Stimulated activated CD4-positive, alpha-beta T cell treated with anti-CD3 and anti-CD28 coated beads, Interleukin-4, amount 100 ng/mL, for 48 hours (primary cell): ENCODE measurements at regions not wholly inside any gene's neighbourhood (a gene's known extent, or its start where the extent isn't known, plus 50 kb on each side); places are given as distances from the start of the nearest gene placed in this dataset.

Source experiments
- DNase-seq, 2 donors: peaks; one replicate each; pipeline ENCODE4 v3.0.0-alpha.2; 2020; ENCODE audit warnings: low read depth in 2 of 2

DNA sequence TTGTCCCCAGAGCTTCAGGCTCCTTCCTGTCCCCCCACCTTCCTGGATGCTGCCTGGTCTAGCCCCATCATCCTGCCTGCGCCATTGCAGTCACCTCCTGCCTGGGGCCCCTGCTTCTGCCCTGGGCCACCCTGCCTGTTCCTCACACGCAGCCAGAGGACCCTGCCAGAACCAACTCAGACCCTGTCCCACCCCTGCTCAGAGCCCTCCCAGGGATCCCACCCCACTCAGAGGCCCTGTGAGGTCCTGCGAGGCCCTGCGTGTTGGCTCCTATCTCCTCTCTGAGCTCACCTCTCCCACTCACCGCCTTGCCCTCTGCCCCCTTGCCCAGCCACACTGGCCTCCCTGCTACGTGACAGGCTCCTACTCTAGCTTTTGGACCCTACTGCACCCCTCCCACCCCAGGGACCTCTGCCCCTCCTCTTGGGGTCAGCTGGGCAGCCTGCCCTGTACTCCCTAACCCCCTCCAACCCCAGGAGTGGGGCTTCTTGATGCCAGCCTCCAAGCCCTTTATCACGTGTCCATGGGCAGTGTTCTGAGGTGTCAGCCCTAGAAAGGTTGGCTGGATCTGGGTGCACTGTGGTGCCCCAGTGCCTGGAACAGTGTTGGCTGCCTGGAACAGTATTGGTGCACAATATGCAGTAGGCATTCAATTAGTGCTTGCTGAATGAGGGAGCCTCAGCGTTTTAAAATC is 68.3 kb downstream of the CEBPB start:
- no peak for DNase-seq

DNA sequence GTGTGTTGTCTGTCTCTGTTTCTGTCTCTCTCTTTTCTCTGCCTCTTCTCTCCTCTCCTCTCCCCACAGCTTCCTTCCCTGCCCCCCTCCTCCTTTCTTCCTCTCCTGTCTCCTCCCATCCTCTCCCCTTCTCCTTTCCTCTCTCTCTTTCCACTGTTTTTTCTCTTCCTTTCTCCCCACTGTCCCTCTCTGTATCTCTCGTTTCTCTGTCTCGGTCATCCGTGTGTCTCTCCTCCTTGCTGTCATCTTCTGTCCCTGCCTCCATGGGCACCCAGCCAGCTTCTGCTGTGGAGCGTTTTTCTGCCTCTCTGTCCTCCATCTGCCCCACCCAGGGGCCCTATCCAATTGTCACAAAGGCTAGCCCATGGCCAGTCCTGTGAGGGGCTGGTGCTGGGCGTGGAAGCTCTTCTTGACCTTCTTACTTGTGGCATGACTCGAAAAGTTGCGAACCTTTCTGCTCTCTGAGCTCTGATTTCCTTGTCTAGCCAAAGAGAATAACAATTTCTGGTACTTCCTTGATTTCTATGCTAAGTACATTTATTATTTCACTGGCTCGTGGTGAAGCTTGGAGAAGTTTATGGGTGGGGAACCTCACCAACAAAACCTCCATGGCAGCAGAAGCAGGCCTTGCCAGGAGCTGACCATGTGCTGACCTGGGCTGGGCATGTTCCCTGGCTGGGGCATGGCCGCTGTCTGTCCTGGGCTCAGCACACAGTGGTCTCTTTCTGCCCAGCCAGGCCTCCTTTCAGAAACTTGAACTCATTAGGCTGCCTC is 69.3 kb downstream of the CEBPB start:
- DNase-seq = no peak

DNA sequence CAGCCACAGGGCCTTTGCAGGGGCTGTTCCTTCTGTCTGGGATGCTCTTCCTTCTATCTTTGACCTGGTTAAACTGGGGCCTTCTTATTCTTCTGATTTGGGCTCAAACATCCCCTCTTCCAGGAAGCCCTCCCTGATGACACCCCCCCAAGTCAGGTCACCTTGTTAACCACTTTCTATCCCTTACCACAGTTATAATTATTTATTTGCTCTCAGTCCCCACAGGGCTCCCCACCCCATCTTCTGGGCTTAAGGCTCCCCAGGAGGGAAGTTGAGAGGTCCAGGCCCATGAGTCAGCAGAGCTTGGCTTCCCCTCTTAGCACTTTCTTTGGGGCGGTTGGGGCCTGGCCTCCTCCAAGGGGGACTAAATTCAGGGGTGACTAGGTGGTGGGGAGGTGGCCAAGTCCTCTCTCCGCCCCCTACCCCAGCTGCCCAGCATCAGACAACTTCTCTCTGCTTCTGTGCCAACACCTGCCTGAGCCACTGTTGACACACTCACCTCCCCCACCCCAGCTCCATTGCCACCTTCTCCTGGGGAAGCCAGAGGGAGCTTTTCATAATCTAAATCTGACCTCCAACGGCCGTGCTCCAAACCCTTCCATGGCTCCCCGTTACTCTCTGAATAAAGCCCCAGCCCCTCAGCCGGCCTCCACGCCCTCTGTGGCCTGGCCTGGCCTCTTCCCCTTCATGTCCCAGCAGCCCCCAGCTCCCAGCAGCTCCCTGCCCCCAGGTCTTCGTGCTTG is 70.0 kb downstream of the CEBPB start:
- no peak for DNase-seq

DNA sequence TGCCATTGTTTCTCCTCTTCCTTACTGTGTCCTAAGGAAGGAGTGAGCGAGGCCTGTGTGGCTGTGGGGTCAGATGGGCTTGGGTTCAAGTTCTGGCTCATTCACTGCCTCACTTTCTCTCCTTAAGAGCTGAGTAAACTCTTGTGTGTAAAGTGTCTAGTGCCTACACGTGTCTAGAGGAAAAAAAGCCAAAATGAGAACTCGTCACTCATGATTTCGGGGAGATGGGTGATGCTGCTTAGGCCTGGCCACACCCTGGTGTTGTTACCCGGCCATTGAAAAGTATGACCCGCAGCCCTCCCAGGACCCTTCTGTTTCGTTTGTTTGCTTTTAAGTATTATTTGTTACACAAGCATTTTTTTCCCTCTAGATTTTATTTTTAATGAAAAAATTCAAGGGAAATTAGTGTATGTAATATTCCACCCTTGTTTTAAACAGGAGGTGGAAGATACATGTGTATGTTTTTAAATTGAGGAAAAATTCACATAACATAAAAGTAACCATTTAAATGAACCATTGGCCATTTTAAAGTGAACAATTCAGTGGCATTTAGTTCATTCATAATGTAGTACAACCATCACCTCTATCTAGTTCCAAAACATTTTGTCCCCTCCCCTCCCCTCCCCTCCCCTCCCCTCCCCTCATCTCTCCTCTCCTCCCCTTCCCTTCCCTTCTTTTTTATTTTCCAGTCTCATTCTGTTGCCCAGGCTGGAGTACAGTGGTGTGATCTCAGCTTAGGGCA is 71.0 kb downstream of the CEBPB start:
- no peak for DNase-seq

DNA sequence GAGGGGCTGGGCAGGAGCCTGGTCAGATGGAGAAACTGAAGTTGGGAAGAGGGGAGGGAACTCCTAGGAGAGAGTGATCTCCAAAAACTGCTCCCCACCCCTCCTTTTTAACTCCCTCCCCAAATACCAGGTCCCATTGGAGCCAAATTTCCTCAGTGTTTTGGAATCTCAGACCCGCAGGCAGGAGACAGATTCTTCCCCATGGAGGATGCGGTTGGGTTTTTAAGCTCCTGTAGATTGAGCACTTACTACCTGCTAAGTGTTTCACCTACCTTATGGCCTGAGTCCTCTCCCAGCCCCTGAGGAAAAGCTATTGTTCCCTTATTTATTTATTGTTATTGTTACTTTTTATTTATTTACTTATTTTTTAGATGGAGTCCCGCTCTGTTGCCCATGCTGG is 73.2 kb downstream of the CEBPB start:
- no peak for DNase-seq

DNA sequence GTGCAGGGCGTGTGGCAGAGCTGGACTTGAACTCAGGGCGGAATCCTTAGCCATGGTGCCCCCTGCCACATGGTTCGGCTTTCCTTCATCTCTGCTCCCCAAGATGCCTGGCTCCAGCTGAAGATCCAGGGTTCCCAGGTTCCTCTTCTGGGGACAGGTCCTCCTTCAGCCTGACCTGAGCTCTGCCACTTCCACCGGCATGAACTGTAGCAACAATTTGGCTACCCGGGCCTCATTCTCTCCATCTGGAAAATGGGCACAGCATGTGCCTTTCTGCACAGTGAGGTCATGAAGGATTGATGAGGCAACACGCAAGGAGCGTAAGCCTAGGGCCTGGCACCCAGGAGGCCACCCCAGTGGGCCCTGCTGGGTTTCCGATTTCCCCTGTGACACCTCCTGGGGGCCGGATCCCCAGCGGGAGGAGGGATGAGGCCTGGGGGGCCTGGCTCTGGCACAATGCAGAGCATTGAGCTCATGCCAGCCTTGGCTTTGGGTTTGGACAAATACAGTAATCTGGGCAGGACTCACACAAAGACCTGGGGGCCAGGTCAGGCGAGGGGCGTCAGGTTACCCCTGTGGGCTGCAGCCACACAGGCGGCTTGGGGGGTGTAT is 74.0 kb downstream of the CEBPB start:
- no peak for DNase-seq

DNA sequence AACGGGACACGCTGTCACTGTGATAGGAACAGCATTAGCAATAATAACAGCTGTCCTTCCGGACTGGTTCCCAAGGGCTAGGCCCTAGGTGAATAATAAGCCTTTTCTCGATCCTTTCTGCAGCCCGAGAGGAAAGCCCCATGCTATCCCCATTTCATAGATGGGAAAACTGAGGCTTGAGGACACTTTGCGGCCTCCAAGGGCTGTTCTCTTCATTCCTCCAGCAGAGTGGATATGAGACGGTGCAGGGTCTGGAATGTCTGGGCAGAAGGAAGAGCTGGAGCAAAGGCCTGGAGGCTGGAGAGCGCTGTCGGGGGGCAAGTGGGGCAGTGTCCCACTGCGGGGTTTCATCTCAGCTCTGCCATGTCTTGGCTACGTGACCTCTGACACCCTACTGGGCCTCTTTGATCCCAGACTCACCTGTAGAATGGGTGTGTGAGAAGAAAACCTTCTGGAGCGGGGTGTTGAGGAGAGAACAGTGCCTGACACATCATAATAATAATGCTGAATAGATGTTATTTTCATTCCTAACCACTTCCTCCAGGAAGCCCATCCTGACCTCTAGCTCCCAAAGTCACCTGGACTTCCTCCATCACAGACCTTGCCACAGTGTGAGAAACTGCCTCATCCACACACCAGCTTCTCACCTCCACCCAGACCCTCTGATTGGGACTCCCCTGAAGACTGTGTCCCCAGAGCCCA is 74.8 kb downstream of the CEBPB start:
- no peak for DNase-seq

DNA sequence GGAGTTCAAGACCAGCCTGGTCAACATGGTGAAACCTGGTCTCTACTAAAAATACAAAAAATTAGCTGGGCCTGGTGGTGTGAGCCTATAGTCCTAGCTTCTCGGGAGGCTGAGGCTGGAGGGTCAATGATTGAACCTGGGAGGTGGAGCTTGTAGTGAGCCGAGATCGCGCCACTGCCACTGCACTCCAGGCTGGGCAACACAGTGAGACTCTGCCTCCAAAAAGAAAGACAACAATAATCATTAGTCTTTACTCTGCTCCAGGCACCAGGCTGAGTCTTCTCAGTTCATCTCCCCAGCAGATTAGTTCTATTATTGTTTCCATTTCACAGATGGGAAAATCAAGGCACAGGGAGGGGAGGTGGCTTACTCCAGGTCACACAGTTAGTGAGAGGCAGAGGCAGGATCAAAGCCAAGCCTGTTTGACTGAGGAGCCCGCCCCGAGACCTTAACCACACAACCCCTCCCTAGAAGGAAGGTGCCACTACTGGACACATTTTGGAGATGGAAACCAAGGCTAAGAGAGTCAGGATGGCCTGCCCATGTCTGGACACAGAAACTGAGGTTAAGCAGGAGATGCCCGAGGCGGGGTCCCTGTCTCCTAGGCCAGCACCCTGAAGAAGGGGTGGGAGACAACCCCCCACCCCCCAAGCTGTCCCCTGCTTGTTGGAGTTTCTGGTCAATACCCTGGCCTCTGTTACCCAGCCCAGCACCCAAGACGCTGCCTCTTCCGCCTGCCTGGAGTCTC is 75.8 kb downstream of the CEBPB start:
- no peak for DNase-seq

DNA sequence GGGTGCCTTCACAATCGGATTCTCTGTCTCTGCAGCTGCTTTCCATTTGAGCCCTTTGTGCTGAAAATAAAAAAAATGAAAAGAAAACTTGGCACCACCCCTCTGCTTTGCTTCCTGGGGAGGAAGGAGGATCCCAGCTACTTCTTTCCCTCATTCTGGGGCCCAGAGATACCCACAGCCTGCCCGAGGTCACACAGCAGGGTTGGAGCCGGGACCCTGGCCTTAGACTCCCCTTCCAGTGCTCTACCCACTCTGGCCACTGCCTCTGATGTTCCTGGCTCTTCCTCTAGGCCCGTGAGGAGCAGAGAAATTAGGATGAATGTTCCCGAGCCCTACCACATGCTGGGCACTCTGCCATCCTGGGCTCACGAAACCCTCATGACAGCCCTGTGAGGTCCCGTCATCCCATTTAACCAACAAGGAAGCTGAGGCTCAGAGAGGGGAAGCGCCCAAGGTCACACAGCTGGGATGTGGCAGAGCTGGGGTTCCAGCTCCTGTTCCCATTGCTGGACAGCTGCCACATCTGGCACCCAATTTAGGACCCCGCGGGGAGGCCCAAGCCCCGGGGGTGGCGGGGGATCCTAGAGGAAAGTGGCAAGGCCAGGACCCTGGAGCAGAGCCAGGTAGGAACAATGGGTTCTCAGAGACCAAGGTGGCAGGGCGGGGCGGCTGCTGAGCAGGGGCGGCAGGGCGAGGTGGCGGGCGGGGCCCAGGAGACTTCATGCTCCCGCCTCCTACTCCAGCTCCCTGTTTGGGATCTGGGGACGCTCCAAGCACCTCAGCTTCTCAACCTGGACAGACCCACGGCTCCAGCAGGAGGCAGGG is 76.6 kb downstream of the CEBPB start:
- DNase-seq = no peak

DNA sequence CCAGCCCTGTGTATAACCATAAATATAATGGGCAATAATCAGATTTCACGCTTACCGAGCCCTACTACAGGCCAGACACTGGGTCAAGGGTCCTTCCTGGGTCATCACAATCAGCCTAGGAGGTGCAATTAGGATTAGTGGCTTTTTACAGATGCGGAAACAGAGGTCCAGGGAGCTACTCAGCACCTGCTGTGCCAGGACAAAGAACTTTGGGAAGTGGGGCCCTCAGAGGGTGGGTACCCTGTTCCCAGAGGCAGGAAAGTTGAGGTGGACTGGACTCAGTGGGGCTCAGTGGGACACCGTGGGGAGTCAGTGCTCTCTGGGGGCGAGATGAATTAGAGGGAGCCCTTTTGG is 77.2 kb downstream of the CEBPB start:
- no peak for DNase-seq

DNA sequence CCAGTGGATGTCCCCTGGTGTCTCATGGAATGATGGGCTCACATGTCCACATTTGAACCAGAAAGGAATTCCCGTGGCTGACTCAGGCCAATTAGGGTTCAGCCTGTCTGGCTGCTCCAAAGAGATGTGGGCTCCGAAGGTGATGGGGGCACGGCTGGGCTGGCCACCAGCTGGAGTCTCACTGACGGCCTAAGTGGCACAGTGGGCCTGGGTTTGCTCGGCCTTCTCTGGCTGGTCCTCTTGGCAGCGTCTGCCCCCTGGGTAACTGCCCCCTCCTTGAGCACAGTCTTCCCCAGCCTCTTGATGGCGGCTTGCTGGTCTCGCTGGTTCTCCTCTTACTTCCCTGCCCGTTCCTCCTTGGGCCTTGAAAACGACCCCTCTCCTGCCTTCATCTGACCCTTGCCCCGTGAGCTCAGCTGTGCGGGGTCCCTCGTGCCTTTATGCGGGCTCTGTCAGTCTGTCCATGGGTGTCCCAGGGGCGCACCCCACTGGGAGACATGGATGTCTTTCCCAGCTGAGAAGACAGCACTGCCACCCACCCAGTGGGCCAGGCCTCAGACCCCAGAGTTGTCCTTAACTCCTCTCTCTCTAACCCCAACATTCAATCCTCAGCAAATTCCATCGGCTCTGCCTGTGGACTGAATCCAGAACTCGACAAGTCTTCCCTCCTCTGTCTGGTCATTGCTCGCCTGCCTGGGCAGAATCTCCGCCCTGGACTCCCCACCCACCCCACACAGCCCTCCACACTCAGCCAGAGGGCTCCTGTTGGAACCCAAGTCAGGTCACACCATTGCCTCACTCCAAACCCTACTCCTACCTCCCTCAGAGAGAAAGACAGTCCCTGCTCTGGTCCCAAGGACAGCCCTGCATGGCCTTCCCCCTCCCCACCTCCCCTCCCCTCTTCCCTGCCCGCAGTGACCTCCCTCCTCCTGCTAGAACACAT is 78.7 kb downstream of the CEBPB start:
- no peak for DNase-seq

DNA sequence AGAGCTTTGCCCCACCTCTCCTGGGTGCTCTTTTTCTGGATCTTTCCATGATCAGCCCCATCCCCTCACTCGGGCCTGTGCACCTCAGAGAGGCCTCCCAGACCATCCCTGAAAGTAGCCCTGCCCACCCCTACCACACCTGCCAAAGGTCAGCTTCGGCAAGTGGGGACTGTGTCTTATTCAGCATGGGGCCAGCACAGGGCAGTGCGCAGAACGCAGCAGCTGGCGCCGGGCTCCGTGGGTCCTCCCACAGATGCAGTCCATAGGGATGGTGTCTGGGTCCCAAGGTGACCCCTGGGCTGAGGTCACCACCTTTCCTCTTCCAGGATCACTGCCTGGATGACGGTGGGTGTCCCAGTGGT is 79.4 kb downstream of the CEBPB start:
- no peak for DNase-seq

DNA sequence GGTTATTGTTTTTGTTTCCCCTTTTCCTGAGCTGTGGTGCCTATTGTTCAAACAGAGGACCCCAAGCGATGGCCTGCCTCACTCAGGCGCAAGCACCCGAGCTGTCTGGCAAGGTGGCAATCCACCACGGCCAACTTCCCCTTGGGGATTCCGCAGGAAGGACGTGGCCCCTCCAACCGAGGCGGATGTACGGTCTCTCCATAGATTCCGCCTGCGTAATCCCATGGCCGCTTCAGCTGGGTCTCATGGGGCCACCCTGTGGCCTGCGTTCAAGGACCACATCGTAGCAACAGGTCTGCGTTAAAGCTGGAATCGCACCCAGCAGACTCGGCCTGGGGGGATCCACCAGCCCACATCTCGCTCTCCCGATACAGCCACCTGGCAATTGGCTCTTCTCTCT is 79.9 kb downstream of the CEBPB start:
- no peak for DNase-seq

DNA sequence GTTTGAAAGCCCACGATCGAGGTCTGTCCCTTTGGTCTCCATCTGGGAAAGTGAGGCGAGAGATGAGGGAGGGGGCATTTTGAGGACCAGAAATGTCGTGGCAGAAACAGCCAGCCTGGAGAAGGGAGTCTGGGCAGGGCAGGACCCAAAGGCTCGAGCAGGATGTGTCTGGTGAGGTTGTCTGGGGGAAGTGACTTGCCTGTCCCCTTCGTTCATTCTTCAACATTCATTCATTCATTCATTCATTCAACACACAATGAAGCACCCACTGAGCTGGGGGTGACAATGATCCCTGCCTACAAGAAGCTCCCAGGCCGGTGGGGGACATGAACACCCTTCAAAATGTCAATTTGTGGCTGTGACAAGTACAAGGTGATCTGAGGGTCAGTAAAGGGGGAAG is 80.5 kb downstream of the CEBPB start:
- no peak for DNase-seq

DNA sequence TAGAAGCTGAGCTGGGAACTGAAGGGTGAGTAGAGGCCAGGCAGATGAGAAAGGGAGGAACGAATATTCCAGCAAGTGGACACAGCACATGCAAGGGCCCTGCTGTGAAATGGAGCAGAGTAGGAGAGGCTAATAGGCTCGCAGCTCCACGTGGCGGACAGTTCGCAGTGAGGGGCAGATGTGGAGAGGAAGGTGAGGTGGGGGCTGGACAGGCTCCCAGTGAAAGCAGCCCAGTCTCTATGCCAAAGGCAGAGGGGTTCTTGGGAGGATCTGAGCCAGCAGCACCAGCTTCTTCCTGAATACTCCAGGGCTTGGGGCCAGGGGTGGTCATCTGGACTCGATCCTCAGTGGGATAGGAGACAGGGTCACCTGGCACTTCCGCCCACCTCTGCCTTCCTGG is 81.0 kb downstream of the CEBPB start:
- no peak for DNase-seq

DNA sequence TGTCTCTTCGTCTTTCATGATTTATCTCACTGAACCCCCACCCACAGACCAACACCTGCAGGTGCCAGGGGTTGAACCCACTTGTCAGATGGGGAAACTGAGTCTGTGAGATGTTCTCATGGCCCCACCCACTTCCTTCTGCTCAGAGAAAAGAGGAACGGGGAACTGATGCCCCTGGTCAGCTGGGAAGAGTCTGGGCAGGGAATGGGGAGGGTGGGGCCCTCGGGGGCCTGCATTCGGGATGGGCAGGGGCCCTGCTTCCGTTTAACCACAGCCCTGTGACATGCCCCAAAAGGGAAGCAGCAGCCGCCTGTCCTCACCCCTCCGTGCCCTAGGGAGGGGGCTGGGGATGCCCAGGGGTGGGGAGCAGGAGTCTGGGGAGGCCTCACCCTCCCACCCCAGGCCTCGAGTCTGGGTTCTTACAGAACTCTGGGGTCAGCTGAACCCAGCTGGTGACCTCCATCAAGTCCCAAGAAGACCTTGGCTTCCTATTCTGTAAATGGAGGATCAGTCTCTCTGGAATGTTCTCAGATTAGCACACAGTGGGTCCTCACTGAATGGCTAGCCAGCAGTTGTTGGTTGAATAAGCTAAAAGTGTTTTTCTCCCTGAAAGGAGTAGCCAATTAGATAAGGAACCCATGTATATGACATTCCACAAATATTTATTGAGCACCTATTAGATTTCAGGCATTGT is 81.5 kb downstream of the CEBPB start:
- no peak for DNase-seq

DNA sequence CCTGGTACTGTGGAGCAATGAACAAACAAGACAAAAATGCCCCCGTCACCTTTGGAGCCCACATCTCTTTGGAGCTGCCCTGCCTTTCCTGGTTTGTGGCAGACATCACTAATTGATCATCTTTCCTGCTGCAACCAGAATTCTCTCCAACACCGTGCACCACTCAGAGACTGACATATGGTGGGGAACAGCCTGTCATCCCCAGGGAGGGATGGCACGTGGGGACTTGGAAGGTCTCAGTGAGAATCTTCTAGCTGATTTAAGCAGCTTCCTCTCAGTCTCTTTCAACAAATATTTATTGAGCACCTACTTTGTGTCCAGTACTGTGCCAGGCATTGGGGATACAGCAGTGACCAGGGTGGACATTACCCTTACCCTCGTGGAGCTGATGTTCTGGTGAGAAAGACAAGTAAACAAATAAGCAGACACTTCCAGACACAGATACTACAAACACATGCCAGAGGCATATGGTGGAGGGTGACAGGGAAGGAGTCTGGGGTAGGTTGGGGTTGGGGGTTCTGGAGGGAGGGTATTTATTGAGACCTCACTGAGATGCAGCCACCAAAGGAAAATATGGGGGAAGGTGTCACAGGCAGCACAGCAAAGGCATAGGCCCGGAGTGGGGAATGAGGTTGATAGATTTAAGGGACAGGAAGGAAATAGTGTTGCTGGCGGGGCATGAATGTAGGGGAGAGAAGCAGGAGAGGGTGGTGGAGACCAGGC is 82.3 kb downstream of the CEBPB start:
- DNase-seq = no peak
